Sigmoid colon (tissue), 6 donors: ENCODE measurements at regions not wholly inside any gene's neighbourhood (a gene's known extent, or its start where the extent isn't known, plus 50 kb on each side); places are given as distances from the start of the nearest gene placed in this dataset.

ENCODE experiments used
- DNase-seq: peaks from one replicate; pipeline ENCODE4 v3.0.0-alpha.2; 2019
- H3K27ac ChIP-seq, 4 donors: fragments of 200-600 bp; sonication (generic); one replicate each; pipeline ENCODE4 v1.5.1; 2016 to 2019; ENCODE audit warnings: mild to moderate bottlenecking in 1 of 4
- H3K27me3 ChIP-seq, 3 donors: fragments of 200-600 bp; sonication (generic); one replicate each; pipeline ENCODE4 v1.5.1; 2019; ENCODE audit warnings: mild to moderate bottlenecking in 1 of 3
- H3K36me3 ChIP-seq, 4 donors: fragments of 200-600 bp; sonication (generic); one replicate each; pipeline ENCODE4 v1.5.1; 2016 to 2019
- H3K4me1 ChIP-seq, 4 donors: fragments of 200-600 bp; sonication (generic); one replicate each; pipeline ENCODE4 v1.5.1; 2017 to 2019
- H3K4me3 ChIP-seq, 4 donors: fragments of 200-600 bp; sonication (generic); one replicate each; pipeline ENCODE4 v1.5.1; 2017 to 2019; ENCODE audit warnings: mild to moderate bottlenecking in 2 of 4, moderate library complexity in 1 of 4
- H3K9me3 ChIP-seq, 4 donors: fragments of 200-600 bp in 3 of 4; sonication (generic) in 3 of 4; one replicate each; pipeline versions ENCODE4 v1.5.1 to v1.6.1; 2013 to 2019
- CTCF ChIP-seq, 4 experiments: fragments of 450-650 bp in 3 of 4; fragments of 200-600 bp in 1 of 4; IDR thresholded peaks; one replicate each; pipeline ENCODE4 v1.5.1; 2016 to 2019; ENCODE audit warnings: antibody characterized with exemption in 4 of 4, mild to moderate bottlenecking in 3 of 4, moderate library complexity in 2 of 4
- EP300 ChIP-seq, 4 donors: sonication (generic); formaldehyde crosslinking; IDR thresholded peaks; one replicate each; pipeline ENCODE4 v1.6.1; 2017; ENCODE audit warnings: antibody characterized with exemption in 4 of 4
- POLR2A ChIP-seq, 2 donors: fragments of 450-650 bp; IDR thresholded peaks; one replicate each; pipeline ENCODE4 v1.6.1; 2016; ENCODE audit warnings: antibody characterized with exemption in 2 of 2, mild to moderate bottlenecking in 2 of 2, moderate library complexity in 2 of 2
- POLR2AphosphoS5 ChIP-seq, 4 donors: sonication (generic); formaldehyde crosslinking; IDR thresholded peaks; one replicate each; pipeline ENCODE4 v1.6.1; 2017; ENCODE audit warnings: antibody characterized with exemption in 4 of 4
- WGBS, 2 donors: extraction: QIAGEN DNeasy Blood & Tissue Kit; methylation state at CpG; one replicate each; pipeline ENCODE4 v1.1.7; 2013; 5-methylcytosine and 5-hydroxymethylcytosine counted together
- intact Hi-C: fragments of 100-400 bp; cut with DNase I; formaldehyde crosslinking; loops from one replicate; pipeline ENCODE4 v1.15.1; 2023
- donor health status: healthy with polysubstance abuse.
- donor health status: healthy.

GRCh38 chr10:105549731-105550130 is 908.6 kb downstream of the SORCS3 start:
- intact Hi-C loops, result no loop called here
- 82 to 90% methylated on average over 1 of the region's 1 CpG for WGBS, 2 donors
- no peaks in the 10 kb centered on the region for H3K27me3 ChIP-seq

GRCh38 chr10:105545101-105545500 is 904.0 kb downstream of the SORCS3 start:
- intact Hi-C loops, result no loop called here
- Histone ChIP-seq H3K27me3 (no peaks in the 10 kb centered on the region), H3K27ac (no peak overlapping the region), H3K4me1 (no peaks in the 10 kb centered on the region), H3K36me3 (no peaks in the 10 kb centered on the region), H3K4me3 (no peak overlapping the region), H3K9me3 (no peaks in the 10 kb centered on the region)
- DNase-seq, result no peak
- TF ChIP-seq POLR2A (IDR thresholded peaks at IDR 0.05) (no peak), CTCF (IDR thresholded peaks at IDR 0.05) (no peak), EP300 (IDR thresholded peaks at IDR 0.05) (no peak), POLR2AphosphoS5 (IDR thresholded peaks at IDR 0.05) (no peak)

More at GRCh38 chr10:105549731-105550130, 908.6 kb downstream of the SORCS3 start:
- H3K36me3 ChIP-seq, result no peaks in the 10 kb centered on the region
- H3K4me1 ChIP-seq, result no peaks in the 10 kb centered on the region
- DNase-seq, result no peak
- no peak for TF ChIP-seq POLR2AphosphoS5 (IDR thresholded peaks at IDR 0.05)
- no peak for TF ChIP-seq CTCF (IDR thresholded peaks at IDR 0.05)
- TF ChIP-seq EP300 (IDR thresholded peaks at IDR 0.05), result no peak
- no peak for TF ChIP-seq POLR2A (IDR thresholded peaks at IDR 0.05)
- H3K9me3 ChIP-seq, result no peaks in the 10 kb centered on the region
- H3K27ac ChIP-seq, result no peak overlapping the region
- no peak overlapping the region for H3K4me3 ChIP-seq

- WGBS, 2 donors, result 56 to 57% methylated on average over 2 of the region's 2 CpGs
- H3K27ac ChIP-seq, result no peak overlapping the region
- TF ChIP-seq CTCF (IDR thresholded peaks at IDR 0.05) (no peak), POLR2A (IDR thresholded peaks at IDR 0.05) (no peak), EP300 (IDR thresholded peaks at IDR 0.05) (no peak), POLR2AphosphoS5 (IDR thresholded peaks at IDR 0.05) (no peak)
- intact Hi-C loops, result no loop called here
- DNase-seq, result no peak
- no peaks in the 10 kb centered on the region for H3K36me3 ChIP-seq
- no peaks in the 10 kb centered on the region for H3K4me1 ChIP-seq
- H3K9me3 ChIP-seq, result no peaks in the 10 kb centered on the region
- no peaks in the 10 kb centered on the region for H3K27me3 ChIP-seq
- H3K4me3 ChIP-seq, result no peak overlapping the region
These were observed 899.3 kb downstream of the SORCS3 start for GRCh38 chr10:105540381-105540780.

GRCh38 chr10:105538874-105539273 is 897.8 kb downstream of the SORCS3 start:
- Histone ChIP-seq H3K27me3 (no peaks in the 10 kb centered on the region), H3K4me3 (no peak overlapping the region), H3K4me1 (no peaks in the 10 kb centered on the region), H3K9me3 (peaks cover 0 to 2% (median 0%) of the 10 kb centered on the region in 4 donors), H3K36me3 (no peaks in the 10 kb centered on the region), H3K27ac (no peak overlapping the region)
- intact Hi-C loops, result no loop called here
- WGBS, 2 donors, result 48 to 78% methylated on average over 4 of the region's 4 CpGs
- TF ChIP-seq CTCF (IDR thresholded peaks at IDR 0.05), result no peak
- no peak for TF ChIP-seq EP300 (IDR thresholded peaks at IDR 0.05)
- TF ChIP-seq POLR2A (IDR thresholded peaks at IDR 0.05), result no peak
- TF ChIP-seq POLR2AphosphoS5 (IDR thresholded peaks at IDR 0.05), result no peak
- no peak for DNase-seq

- no peaks in the 10 kb centered on the region for H3K27me3 ChIP-seq
- no peaks in the 10 kb centered on the region for H3K36me3 ChIP-seq
- H3K4me1 ChIP-seq, result no peaks in the 10 kb centered on the region
- no peak overlapping the region for H3K27ac ChIP-seq
- no peak for DNase-seq
- WGBS, 2 donors, result 90 to 93% methylated on average over 3 of the region's 3 CpGs
- intact Hi-C loops, result no loop called here
- H3K4me3 ChIP-seq, result no peak overlapping the region
- peaks cover 0 to 5% (median 2%) of the 10 kb centered on the region in 4 donors for H3K9me3 ChIP-seq
- TF ChIP-seq POLR2AphosphoS5 (IDR thresholded peaks at IDR 0.05) (no peak), CTCF (IDR thresholded peaks at IDR 0.05) (no peak), EP300 (IDR thresholded peaks at IDR 0.05) (no peak), POLR2A (IDR thresholded peaks at IDR 0.05) (no peak)
These were observed 894.4 kb downstream of the SORCS3 start for GRCh38 chr10:105535478-105535877.
